GM15510 (cell line): ENCODE measurements at regions not wholly inside any gene's neighbourhood (a gene's known extent, or its start where the extent isn't known, plus 50 kb on each side); places are given as distances from the start of the nearest gene placed in this dataset.

Experiments used
- POLR2A ChIP-seq: IDR thresholded peaks from 3 replicates; pipeline ENCODE4 v1.6.1; 2011; ENCODE audit warnings: borderline replicate concordance; ENCODE audit not compliant: insufficient read length; ENCODE audit errors: extremely low read depth

GRCh38 chr17:77420804-77421629 is 280.2 kb downstream of the SEC14L1 start:
- no peak for TF ChIP-seq POLR2A

GRCh38 chr17:77421630-77421972 is 280.8 kb downstream of the SEC14L1 start:
- no peak for TF ChIP-seq POLR2A

DNA sequence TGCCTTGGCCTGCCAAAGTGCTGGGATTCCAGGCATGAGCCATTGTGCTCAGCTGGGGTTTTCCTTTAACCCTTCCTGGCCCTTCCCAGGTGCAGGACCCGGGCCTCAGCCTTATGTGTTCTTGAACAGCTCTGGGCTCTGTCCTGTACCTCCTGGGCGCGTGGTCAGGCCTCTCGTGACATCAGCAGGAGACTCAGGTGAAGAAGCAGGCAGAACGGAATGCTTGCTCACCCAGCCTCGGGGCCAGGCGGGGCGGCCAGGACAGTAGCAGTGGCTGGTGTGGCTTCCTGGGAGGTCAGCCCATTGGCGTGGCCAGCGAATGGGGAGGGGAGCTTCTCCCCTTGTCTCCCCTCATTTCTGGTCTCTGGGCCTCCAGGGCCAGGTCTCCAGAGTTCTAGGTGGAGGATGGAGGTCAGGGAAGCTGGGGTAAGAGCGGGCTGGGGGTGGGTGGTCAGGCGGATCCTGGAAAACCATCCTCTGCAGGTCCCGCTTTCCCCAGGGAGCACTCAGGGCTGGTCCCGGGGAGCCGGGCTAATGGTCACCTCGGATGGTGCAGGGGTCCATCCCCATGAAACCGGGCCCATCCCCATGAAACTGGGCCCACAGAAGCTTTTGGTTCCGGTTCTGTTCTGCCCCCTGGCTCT is 281.5 kb downstream of the SEC14L1 start:
- TF ChIP-seq POLR2A: no peak

DNA sequence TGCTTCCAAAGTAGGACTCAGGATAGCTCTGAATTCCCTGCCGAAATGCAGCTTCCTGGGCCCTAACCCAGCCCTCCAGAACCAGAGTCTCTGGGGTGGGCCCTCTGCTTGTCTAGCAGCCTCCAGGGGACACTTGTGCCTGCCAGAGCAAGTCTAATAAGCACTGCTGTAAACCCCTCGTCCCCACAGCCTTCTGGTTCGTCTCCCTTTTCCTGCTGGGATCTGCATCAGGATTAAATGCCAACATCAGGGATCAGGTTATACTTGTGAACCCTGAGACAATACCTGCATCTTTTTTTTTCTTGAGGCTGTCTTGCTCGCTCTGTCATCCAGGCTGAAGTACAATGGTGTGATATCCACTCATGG is 282.0 kb downstream of the SEC14L1 start:
- no peak for TF ChIP-seq POLR2A

- TF ChIP-seq POLR2A: no peak
These were observed 283.1 kb downstream of the SEC14L1 start for GRCh38 chr17:77423589-77424451.

GRCh38 chr17:77424585-77425344 is 284.0 kb downstream of the SEC14L1 start:
- TF ChIP-seq POLR2A: no peak

GRCh38 chr17:77425348-77425747 is 284.6 kb downstream of the SEC14L1 start:
- TF ChIP-seq POLR2A: no peak

GRCh38 chr17:77425791-77426641 is 285.2 kb downstream of the SEC14L1 start:
- TF ChIP-seq POLR2A: no peak

GRCh38 chr17:77426676-77427386 is 286.1 kb downstream of the SEC14L1 start:
- TF ChIP-seq POLR2A: no peak

DNA sequence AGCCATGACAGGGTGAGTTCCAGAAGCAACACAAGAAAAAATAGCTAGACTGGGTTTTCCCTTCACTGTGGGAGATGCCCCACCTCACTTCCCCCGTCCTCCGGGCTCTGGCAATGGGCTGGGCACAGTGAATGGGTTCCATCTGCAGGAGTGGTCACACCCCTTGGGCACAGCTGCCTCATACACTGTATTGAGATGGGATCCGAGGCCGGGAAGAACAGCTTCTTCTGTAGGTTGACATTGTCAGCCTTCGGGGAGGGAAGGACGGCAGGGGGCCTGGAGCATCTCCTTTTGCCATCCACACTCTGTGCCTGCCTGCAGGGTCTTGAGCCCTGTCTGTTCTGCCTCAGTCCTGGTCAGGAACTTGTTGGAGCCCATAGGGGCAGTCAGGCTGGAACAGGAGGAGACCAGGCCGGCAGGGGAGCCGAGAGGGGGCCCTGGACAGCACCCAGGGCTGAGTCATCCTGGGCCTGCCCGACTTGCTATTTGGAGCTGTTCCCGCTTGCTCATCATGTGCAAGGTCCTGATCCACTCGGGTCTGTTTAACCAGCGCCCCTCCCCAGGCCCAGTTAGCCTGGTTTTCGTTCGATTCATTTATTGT is 286.7 kb downstream of the SEC14L1 start:
- no peak for TF ChIP-seq POLR2A

DNA sequence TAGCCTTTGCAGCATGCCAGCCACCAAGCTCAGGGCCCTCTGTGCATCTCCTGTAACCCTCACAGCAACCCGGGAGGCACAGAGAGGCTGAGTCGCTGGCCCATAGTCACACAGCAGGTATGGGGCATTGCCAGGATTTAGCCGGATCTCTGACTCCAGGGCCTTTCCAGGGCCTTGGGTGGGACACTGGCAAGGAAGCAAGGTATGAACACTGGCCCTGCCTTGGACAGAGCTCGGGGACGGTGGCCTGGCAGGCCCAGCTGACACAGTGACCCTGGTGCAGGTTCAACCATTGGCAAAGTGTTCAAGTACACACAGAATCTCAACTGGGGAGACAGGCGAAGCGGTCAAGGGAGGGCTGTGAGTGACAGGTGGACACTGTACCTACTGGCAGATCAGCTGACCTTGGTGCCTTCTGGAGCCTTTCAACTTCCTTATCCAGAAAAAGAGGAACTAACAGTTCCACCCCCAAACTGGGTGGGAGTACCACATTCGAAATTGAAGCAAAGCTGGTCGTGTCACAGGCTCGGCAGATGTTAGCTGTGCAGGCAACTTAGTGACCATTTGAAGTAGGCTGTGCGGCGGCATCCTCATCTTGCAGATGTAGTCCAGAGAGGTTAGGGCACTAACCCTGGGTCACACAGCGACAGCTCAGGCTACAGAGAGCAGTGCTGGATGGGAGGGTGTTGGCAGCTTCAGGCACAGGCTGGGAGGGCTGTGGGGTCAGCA is 287.4 kb downstream of the SEC14L1 start:
- no peak for TF ChIP-seq POLR2A

DNA sequence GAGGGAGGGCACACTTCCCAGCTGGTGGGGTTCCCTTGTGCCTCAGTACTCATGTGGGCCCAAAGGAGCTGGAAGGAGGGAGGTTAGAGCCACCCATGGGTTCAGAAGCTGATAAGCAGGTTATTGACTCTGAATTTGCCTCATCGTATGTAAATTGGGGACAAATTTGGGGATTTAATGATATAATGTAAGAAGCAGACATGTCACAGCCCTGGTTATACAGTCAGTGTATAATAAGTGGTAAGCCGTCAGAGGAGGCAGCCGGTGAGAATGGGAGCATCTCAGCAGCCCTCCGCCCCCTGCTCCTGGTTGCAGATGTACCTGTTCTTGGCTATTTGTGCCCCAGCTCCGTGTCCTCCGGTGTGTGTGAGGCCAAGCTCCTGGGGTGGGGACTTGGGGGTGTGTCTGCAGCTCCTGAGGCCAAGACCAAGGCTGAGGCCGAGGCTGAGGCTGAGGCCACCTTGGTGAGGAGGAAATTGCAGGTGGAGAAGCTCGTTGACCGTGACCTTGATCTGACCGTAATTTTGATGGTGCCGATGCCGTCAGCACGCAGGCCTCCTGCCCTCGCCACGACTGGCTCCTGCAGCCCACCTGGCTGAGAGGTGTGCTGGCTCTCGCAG is 288.1 kb downstream of the SEC14L1 start:
- TF ChIP-seq POLR2A: no peak

- TF ChIP-seq POLR2A: no peak
These were observed 288.7 kb downstream of the SEC14L1 start for GRCh38 chr17:77429369-77429968.
